ENCODE measurements at regions not wholly inside any gene's neighbourhood (a gene's known extent, or its start where the extent isn't known, plus 50 kb on each side); places are given as distances from the start of the nearest gene placed in this dataset.

GRCh38 chr2:6471419-6471818 lies 394.3 kb downstream of the CMPK2 start:
- H3K4me3 ChIP-seq, result no peak overlapping the region
- H3K27me3 ChIP-seq, result no peaks in the 10 kb centered on the region
- intact Hi-C loops (cut with DNase I; ENCODE audit: low total_unique reads), result no loop called here
- H3K4me1 ChIP-seq, result no peaks in the 10 kb centered on the region
- no peak for TF ChIP-seq EP300 (IDR thresholded peaks at IDR 0.05)
- no peak for TF ChIP-seq POLR2AphosphoS5 (IDR thresholded peaks at IDR 0.05)
- no peak for TF ChIP-seq POLR2A (IDR thresholded peaks at IDR 0.05)
- no peak for TF ChIP-seq CTCF (IDR thresholded peaks at IDR 0.05)
- H3K27ac ChIP-seq, result no peak overlapping the region
- peaks cover 0 to 4% (median 2%) of the 10 kb centered on the region in 4 donors for H3K9me3 ChIP-seq
- DNase-seq, result no peak
- 68 to 80% (median 73%) methylated on average over 4 of the region's 4 CpGs for WGBS, 5 donors
- no peaks in the 10 kb centered on the region for H3K36me3 ChIP-seq

DNA sequence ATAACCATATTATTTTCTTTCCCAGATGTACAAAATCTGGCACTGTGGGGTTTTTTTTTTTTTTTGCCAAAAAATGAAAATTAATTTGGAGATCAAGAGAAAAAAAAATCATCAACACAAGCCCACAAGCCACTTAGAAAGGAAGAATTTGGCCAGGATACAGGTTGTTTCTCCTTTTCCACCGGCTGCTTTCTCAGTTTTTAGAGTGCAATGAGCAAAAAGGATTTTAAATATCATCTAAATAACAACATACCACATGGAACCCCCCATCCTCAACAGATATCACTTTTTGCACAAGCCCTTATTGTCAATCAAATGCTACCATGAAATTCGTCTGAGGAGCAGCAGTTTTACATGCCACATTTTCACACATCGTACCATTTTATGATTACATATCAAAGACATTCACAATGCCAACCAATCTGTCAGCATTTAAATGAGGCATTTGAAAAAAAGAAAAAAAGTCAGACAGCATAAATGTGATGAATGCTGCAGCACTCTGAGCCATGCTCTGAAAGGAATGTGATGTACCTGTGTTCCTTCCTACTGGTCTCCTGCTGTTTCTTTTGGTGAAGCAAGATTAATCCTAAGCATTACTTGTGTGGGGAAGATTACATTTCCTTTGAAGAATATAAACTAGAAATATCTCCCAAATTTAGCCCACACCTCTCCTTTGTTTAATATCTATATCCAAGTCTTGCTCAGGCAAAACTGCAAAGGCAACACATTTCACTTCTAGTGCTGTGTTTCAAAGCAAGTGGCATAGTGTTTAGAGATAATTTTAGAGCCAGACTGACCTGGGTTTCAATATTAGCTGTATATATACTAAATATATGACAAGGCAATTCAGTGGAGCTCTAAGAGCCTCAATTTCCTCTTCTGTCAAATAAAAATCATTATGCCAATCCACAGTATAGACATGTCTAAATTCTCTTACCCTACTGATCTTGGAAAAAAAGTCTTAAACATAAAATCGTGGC lies 391.3 kb downstream of the CMPK2 start:
- Histone ChIP-seq H3K27ac (no peak overlapping the region), H3K4me1 (no peaks in the 10 kb centered on the region), H3K27me3 (no peaks in the 10 kb centered on the region), H3K9me3 (peaks cover 0 to 3% (median 0%) of the 10 kb centered on the region in 4 donors), H3K36me3 (no peaks in the 10 kb centered on the region), H3K4me3 (no peak overlapping the region)
- WGBS, 5 donors, result 59 to 85% (median 69%) methylated on average over 4 of the region's 4 CpGs
- no peak for TF ChIP-seq POLR2A (IDR thresholded peaks at IDR 0.05)
- intact Hi-C loops (cut with DNase I; ENCODE audit: low total_unique reads), result no loop called here
- DNase-seq, result no peak

DNA sequence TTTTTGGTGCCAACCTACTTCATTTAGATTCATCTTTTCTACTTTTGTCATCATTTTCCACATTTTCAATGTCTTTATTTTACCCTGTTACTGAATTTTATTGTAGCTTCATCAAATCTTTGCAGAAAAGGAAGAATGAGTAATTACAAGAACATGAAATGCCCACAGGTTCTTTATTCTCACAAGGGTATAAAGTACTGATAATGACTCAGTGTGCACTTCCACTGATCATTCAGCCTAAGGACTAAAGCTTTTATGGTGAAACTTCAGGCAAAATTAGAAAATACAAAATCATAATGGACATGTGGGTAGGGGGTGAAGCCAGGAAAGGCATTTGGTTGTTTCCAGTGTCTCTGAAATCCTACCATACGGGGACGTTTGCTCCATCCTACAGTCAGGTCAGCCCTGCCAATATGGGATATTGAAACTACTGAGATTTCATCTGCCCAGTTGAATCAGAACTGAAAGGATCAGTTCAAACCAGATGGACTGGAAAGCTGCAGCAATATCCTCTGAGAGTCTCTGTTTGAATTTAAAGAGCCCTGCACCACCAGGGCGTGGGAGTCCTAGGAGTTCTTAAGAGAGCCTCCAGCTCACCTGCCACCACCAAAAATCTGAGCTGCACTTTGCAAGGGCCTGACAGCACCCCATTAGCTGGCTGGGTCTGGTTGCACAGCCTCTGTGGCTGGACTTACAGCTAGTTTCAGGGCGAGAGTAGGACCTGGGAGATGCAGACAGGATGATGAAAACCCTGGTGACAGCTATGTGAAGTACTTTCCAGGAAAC lies 390.4 kb downstream of the CMPK2 start:
- Histone ChIP-seq H3K4me1 (no peaks in the 10 kb centered on the region), H3K36me3 (no peaks in the 10 kb centered on the region), H3K9me3 (peaks cover 0 to 3% (median under 1%) of the 10 kb centered on the region in 4 donors), H3K4me3 (no peak overlapping the region), H3K27ac (no peak overlapping the region), H3K27me3 (no peaks in the 10 kb centered on the region)
- WGBS, 5 donors, result 76 to 90% (median 78%) methylated on average over 4 of the region's 4 CpGs
- TF ChIP-seq POLR2A (IDR thresholded peaks at IDR 0.05) (no peak), POLR2AphosphoS5 (IDR thresholded peaks at IDR 0.05) (no peak), EP300 (IDR thresholded peaks at IDR 0.05) (no peak), CTCF (IDR thresholded peaks at IDR 0.05) (no peak)
- no peak for DNase-seq
- intact Hi-C loops (cut with DNase I; ENCODE audit: low total_unique reads), result no loop called here

GRCh38 chr2:6480514-6480913 lies 385.2 kb downstream of the CMPK2 start:
- Histone ChIP-seq H3K27ac (no peak overlapping the region), H3K4me1 (no peaks in the 10 kb centered on the region), H3K4me3 (no peak overlapping the region), H3K27me3 (no peaks in the 10 kb centered on the region), H3K9me3 (peaks cover 0 to 5% (median 4%) of the 10 kb centered on the region in 4 donors), H3K36me3 (no peaks in the 10 kb centered on the region)
- peak in 1 of 7 experiments; percentile 6 for TF ChIP-seq CTCF (IDR thresholded peaks at IDR 0.05)
- TF ChIP-seq POLR2AphosphoS5 (IDR thresholded peaks at IDR 0.05), result no peak
- DNase-seq, result no peak
- WGBS, 5 donors, result 91 to 99% (median 97%) methylated on average over 4 of the region's 4 CpGs
- intact Hi-C loops (cut with DNase I; ENCODE audit: low total_unique reads), result no loop called here
